Astrocyte (in vitro differentiated cells and primary cell): ENCODE measurements at regions not wholly inside any gene's neighbourhood (a gene's known extent, or its start where the extent isn't known, plus 50 kb on each side); places are given as distances from the start of the nearest gene placed in this dataset.

Source experiments
- DNase-seq: peaks from one replicate; pipeline ENCODE4 v3.0.0-alpha.2; 2010; ENCODE audit warnings: low read depth
- FAIRE-seq: peaks from 2 replicates; lab custom pipeline; 2011; peaks lifted over from hg19 to GRCh38; lab: Jason Lieb, UNC
- H2AFZ ChIP-seq: 2 replicates; pipeline ENCODE4 v1.6.0; 2012; ENCODE audit warnings: low read depth, low read length, inconsistent platforms
- H3K27ac ChIP-seq: 2 replicates; pipeline ENCODE4 v1.5.1; 2011; ENCODE audit warnings: low read depth, low read length, inconsistent platforms
- H3K27me3 ChIP-seq: 2 replicates; pipeline ENCODE4 v1.6.0; 2011; ENCODE audit warnings: low read length, inconsistent platforms; ENCODE audit not compliant: insufficient read depth
- H3K36me3 ChIP-seq: 2 replicates; pipeline ENCODE4 v1.5.1; 2011; ENCODE audit warnings: low read length, inconsistent platforms; ENCODE audit not compliant: insufficient read depth
- H3K4me1 ChIP-seq: 2 replicates; pipeline ENCODE4 v1.5.1; 2011; ENCODE audit warnings: low read length, inconsistent platforms; ENCODE audit not compliant: insufficient read depth
- H3K4me2 ChIP-seq: 2 replicates; pipeline ENCODE4 v1.6.0; 2012; ENCODE audit warnings: low read length, inconsistent platforms
- H3K4me3 ChIP-seq: 2 replicates; pipeline ENCODE4 v1.5.1; 2011; ENCODE audit warnings: low read depth, mild to moderate bottlenecking, low read length, inconsistent platforms; ENCODE audit not compliant: insufficient read depth
- H3K79me2 ChIP-seq: 2 replicates; pipeline ENCODE4 v1.6.0; 2012; ENCODE audit warnings: mild to moderate bottlenecking, low read length, inconsistent platforms; ENCODE audit not compliant: insufficient read depth
- H3K9ac ChIP-seq: 2 replicates; pipeline ENCODE4 v1.6.0; 2012; ENCODE audit warnings: mild to moderate bottlenecking, low read length, inconsistent platforms
- H3K9me3 ChIP-seq: 2 replicates; pipeline ENCODE4 v1.5.1; 2012; ENCODE audit warnings: low read depth, mild to moderate bottlenecking, low read length, inconsistent platforms; ENCODE audit not compliant: insufficient read depth
- H4K20me1 ChIP-seq: 2 replicates; pipeline ENCODE4 v1.6.0; 2012; ENCODE audit warnings: low read length, inconsistent platforms; ENCODE audit not compliant: insufficient read depth
- H3K27ac Mint-ChIP-seq: one replicate; pipeline ENCODE4 v1.8.0; 2021; ENCODE audit warnings: mild to moderate bottlenecking, mixed read lengths; ENCODE audit not compliant: unreplicated experiment
- H3K27me3 Mint-ChIP-seq: one replicate; pipeline ENCODE4 v1.8.0; 2021; ENCODE audit warnings: low read depth, mixed read lengths; ENCODE audit not compliant: unreplicated experiment
- H3K36me3 Mint-ChIP-seq: one replicate; pipeline ENCODE4 v1.8.0; 2021; ENCODE audit warnings: low read depth, mixed read lengths; ENCODE audit not compliant: unreplicated experiment
- H3K4me1 Mint-ChIP-seq: one replicate; pipeline ENCODE4 v1.8.0; 2021; ENCODE audit warnings: low read depth, mixed read lengths; ENCODE audit not compliant: unreplicated experiment
- H3K4me3 Mint-ChIP-seq: one replicate; pipeline ENCODE4 v1.8.0; 2021; ENCODE audit warnings: mild to moderate bottlenecking, moderate library complexity, mixed read lengths; ENCODE audit not compliant: unreplicated experiment
- H3K9me3 Mint-ChIP-seq: one replicate; pipeline ENCODE4 v1.8.0; 2021; ENCODE audit warnings: mild to moderate bottlenecking, mixed read lengths; ENCODE audit not compliant: unreplicated experiment
- CTCF ChIP-seq: IDR thresholded peaks from 2 replicates; pipeline ENCODE4 v1.5.1; 2011; ENCODE audit warnings: low read depth, mild to moderate bottlenecking, inconsistent platforms, low read length, moderate library complexity; ENCODE audit not compliant: insufficient read depth
- EZH2 ChIP-seq: IDR thresholded peaks from 2 replicates; pipeline ENCODE4 v1.6.1; 2012; ENCODE audit warnings: mild to moderate bottlenecking, low read length, inconsistent platforms; ENCODE audit not compliant: insufficient read depth

DNA sequence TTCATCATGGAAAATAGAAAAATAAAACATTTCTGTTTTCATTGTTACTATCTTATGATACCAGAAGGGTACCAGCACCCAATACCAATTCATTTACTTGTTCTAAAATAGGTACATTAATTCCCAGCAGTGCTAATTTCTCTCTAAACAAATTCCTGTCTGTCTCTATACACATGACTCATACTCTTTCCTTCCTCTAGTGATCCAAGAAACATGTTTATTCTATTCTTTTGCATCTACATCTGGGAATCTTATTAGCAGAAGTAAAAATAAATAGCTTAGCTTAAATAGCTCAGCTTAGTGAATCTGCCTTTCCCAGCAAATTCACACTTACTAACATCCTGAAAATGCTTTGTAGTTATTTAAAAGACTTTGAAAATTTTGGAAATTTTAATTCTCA, 84.5 kb upstream of the MAPRE2 start:
- Mint-ChIP-seq H3K4me1 (peaks cover 20% of the 10 kb centered on the region), H3K4me3 (no peak overlapping the region), H3K27me3 (no peaks in the 10 kb centered on the region), H3K27ac (peak overlapping the region; percentile 81), H3K36me3 (no peaks in the 10 kb centered on the region), H3K9me3 (no peaks in the 10 kb centered on the region)
- no peak for TF ChIP-seq EZH2
- no peak for TF ChIP-seq CTCF
- peaks cover 8% of the 10 kb centered on the region for H3K4me1 ChIP-seq
- H3K4me3 ChIP-seq: no peak overlapping the region
- no peak overlapping the region for H3K9ac ChIP-seq
- H3K79me2 ChIP-seq: no peaks in the 10 kb centered on the region
- H4K20me1 ChIP-seq: no peaks in the 10 kb centered on the region
- no peak overlapping the region for H3K4me2 ChIP-seq
- FAIRE-seq: no peak
- no peaks in the 10 kb centered on the region for H3K27me3 ChIP-seq
- H2AFZ ChIP-seq: no peak overlapping the region
- H3K27ac ChIP-seq: no peak overlapping the region
- peak; percentile 61 for DNase-seq
- H3K36me3 ChIP-seq: no peaks in the 10 kb centered on the region
- no peaks in the 10 kb centered on the region for H3K9me3 ChIP-seq

DNA sequence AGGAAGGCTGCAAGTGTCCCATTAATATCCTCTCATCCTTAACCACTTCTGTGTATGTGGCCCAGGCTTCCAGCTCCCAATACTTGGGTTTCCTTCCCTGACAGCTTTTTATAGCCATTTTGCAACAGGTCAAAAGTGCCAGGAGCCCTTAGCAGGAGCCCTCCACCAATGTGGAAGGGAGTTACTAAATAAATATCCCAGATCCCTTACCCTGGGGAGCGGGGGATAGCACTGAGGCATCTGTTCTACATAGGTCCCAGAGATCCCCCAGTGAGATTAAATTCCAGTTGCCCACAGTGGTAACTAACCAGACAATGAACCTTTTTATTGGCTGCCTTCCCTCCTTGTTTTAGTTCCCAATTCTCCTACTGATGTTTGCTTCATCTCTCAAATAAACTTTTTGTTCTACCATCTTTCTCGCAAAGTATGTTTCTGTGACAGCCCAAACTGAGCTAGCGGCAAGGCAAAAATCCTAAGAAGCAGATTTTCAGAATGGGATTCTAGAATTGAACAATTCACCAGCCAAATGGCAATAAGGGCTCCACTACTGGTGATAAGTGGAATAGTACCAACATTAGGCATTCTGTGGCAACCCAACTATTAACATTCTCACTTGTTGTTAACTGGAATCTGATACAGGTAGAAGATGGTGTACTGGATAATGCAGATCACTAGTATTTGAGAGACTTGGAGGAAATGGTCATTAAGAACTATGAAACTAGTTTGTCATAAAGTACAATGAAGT, 83.9 kb upstream of the MAPRE2 start:
- H4K20me1 ChIP-seq: no peaks in the 10 kb centered on the region
- FAIRE-seq (no peak), DNase-seq (peak; percentile 59)
- H3K36me3 Mint-ChIP-seq: no peaks in the 10 kb centered on the region
- H3K27ac ChIP-seq: no peak overlapping the region
- peak overlapping the region; percentile 27 for H3K4me2 ChIP-seq
- peak overlapping the region; percentile 15 for H3K27ac Mint-ChIP-seq
- no peaks in the 10 kb centered on the region for H3K79me2 ChIP-seq
- no peak overlapping the region for H3K4me3 ChIP-seq
- no peaks in the 10 kb centered on the region for H3K9me3 ChIP-seq
- H3K9ac ChIP-seq: no peak overlapping the region
- peaks cover 20% of the 10 kb centered on the region for H3K4me1 Mint-ChIP-seq
- H3K27me3 Mint-ChIP-seq: no peaks in the 10 kb centered on the region
- no peak overlapping the region for H3K4me3 Mint-ChIP-seq
- no peaks in the 10 kb centered on the region for H3K9me3 Mint-ChIP-seq
- H3K27me3 ChIP-seq: no peaks in the 10 kb centered on the region
- peaks cover 8% of the 10 kb centered on the region for H3K4me1 ChIP-seq
- peak overlapping the region; percentile 6 for H2AFZ ChIP-seq
- H3K36me3 ChIP-seq: no peaks in the 10 kb centered on the region
- TF ChIP-seq CTCF (no peak), EZH2 (no peak)

GRCh38 chr18:34957864-34958259, 83.4 kb upstream of the MAPRE2 start:
- peaks cover 8% of the 10 kb centered on the region for H3K4me1 ChIP-seq
- H3K4me3 ChIP-seq: no peak overlapping the region

More at GRCh38 chr18:34957864-34958259, 83.4 kb upstream of the MAPRE2 start:
- Mint-ChIP-seq H3K36me3 (no peaks in the 10 kb centered on the region), H3K27ac (no peak overlapping the region), H3K27me3 (no peaks in the 10 kb centered on the region), H3K4me3 (no peak overlapping the region), H3K9me3 (no peaks in the 10 kb centered on the region), H3K4me1 (peaks cover 20% of the 10 kb centered on the region)
- TF ChIP-seq EZH2: no peak
- no peak for TF ChIP-seq CTCF
- Histone ChIP-seq H3K79me2 (no peaks in the 10 kb centered on the region), H3K4me2 (no peak overlapping the region), H3K27ac (no peak overlapping the region), H3K27me3 (no peaks in the 10 kb centered on the region), H2AFZ (no peak overlapping the region), H3K9ac (no peak overlapping the region), H3K36me3 (no peaks in the 10 kb centered on the region), H3K9me3 (no peaks in the 10 kb centered on the region), H4K20me1 (no peaks in the 10 kb centered on the region)
- DNase-seq (no peak), FAIRE-seq (no peak)
